Neuronal stem cell (in vitro differentiated cells): ENCODE measurements at regions not wholly inside any gene's neighbourhood (a gene's known extent, or its start where the extent isn't known, plus 50 kb on each side); places are given as distances from the start of the nearest gene placed in this dataset.

Experiments
- DNase-seq: peaks from one replicate; pipeline ENCODE4 v3.0.0-alpha.2; 2013; ENCODE audit warnings: low spot score
- H2AFZ ChIP-seq: one replicate; pipeline ENCODE4 v1.6.1; 2013; ENCODE audit warnings: mild to moderate bottlenecking, low read length, inconsistent platforms
- H2AK5ac ChIP-seq: 2 replicates; pipeline ENCODE4 v1.6.1; 2013; ENCODE audit warnings: low read depth, mild to moderate bottlenecking, inconsistent platforms, low read length, moderate library complexity, mixed read lengths
- H2BK120ac ChIP-seq: 2 replicates; pipeline ENCODE4 v1.6.1; 2013; ENCODE audit warnings: low read depth, mild to moderate bottlenecking, inconsistent platforms, low read length, moderate library complexity, mixed read lengths
- H2BK12ac ChIP-seq: one replicate; pipeline ENCODE4 v1.6.1; 2013; ENCODE audit warnings: low read length, inconsistent platforms
- H2BK15ac ChIP-seq: 2 replicates; pipeline ENCODE4 v1.6.1; 2013; ENCODE audit warnings: mild to moderate bottlenecking, low read length, inconsistent platforms, mixed read lengths
- H2BK5ac ChIP-seq: one replicate; pipeline ENCODE4 v1.6.1; 2013; ENCODE audit warnings: inconsistent platforms, mild to moderate bottlenecking, low read length, moderate library complexity
- H3K14ac ChIP-seq: one replicate; pipeline ENCODE4 v1.6.1; 2013; ENCODE audit warnings: low read length, inconsistent platforms
- H3K18ac ChIP-seq: 2 replicates; pipeline ENCODE4 v1.6.1; 2013; ENCODE audit warnings: low read length, inconsistent platforms
- H3K23ac ChIP-seq: 2 replicates; pipeline ENCODE4 v1.6.1; 2013; ENCODE audit warnings: low read depth, mild to moderate bottlenecking, mixed read lengths, low read length, inconsistent platforms; ENCODE audit not compliant: poor library complexity
- H3K27ac ChIP-seq: replicated peaks from 3 replicates; pipeline ENCODE4 v1.5.1; 2013; ENCODE audit warnings: low read length, inconsistent platforms
- H3K27me3 ChIP-seq, 3 experiments: 2 replicates each; pipeline ENCODE4 v1.6.1; 2013; ENCODE audit warnings: low read length in 3 of 3, mild to moderate bottlenecking in 2 of 3, inconsistent platforms in 1 of 3, low read depth in 1 of 3, mixed read lengths in 1 of 3, moderate library complexity in 1 of 3; ENCODE audit not compliant: control insufficient read depth in 3 of 3, insufficient read depth in 3 of 3
- H3K36me3 ChIP-seq, 2 donors: replicated peaks in 1 of 2; 2 replicates each; pipeline ENCODE4 v1.6.1; 2013; ENCODE audit warnings: low read length in 2 of 2; ENCODE audit not compliant: control insufficient read depth in 2 of 2, insufficient read depth in 2 of 2
- H3K4ac ChIP-seq: 2 replicates; pipeline ENCODE4 v1.6.1; 2013; ENCODE audit warnings: inconsistent platforms, mild to moderate bottlenecking, low read length, moderate library complexity
- H3K4me1 ChIP-seq, 2 donors: 1 replicate in 1 of 2; 2 replicates in 1 of 2; pipeline ENCODE4 v1.6.1; 2013; ENCODE audit warnings: low read length in 2 of 2, low read depth in 1 of 2; ENCODE audit not compliant: control insufficient read depth in 2 of 2, insufficient read depth in 1 of 2
- H3K4me2 ChIP-seq: one replicate; pipeline ENCODE4 v1.6.1; 2013; ENCODE audit warnings: mild to moderate bottlenecking, low read length, inconsistent platforms; ENCODE audit not compliant: insufficient read depth, poor library complexity, severe bottlenecking
- H3K4me3 ChIP-seq, 2 donors: 2 replicates each; pipeline ENCODE4 v1.5.1; 2013; ENCODE audit warnings: low read length in 2 of 2, mild to moderate bottlenecking in 2 of 2, inconsistent platforms in 1 of 2, moderate library complexity in 1 of 2
- H3K79me1 ChIP-seq: one replicate; pipeline ENCODE4 v1.6.1; 2013; ENCODE audit warnings: low read depth, mild to moderate bottlenecking, inconsistent platforms, low read length, moderate library complexity
- H3K9ac ChIP-seq: one replicate; pipeline ENCODE4 v1.6.1; 2013; ENCODE audit warnings: mild to moderate bottlenecking, low read depth, low read length, inconsistent platforms; ENCODE audit not compliant: poor library complexity
- H3K9me3 ChIP-seq, 2 donors: replicated peaks in 1 of 2; 2 replicates each; pipeline versions ENCODE3 to v1.6.1; 2013; ENCODE audit warnings: low read length in 2 of 2, mild to moderate bottlenecking in 2 of 2, inconsistent platforms in 1 of 2, low read depth in 1 of 2, mixed read lengths in 1 of 2, moderate library complexity in 1 of 2; ENCODE audit not compliant: control insufficient read depth in 2 of 2, insufficient read depth in 1 of 2
- H4K8ac ChIP-seq: one replicate; pipeline ENCODE4 v1.6.1; 2013; ENCODE audit warnings: low read depth, mild to moderate bottlenecking, inconsistent platforms, low read length, moderate library complexity
- H4K91ac ChIP-seq: one replicate; pipeline ENCODE4 v1.6.1; 2013; ENCODE audit warnings: low read length, low read depth, mild to moderate bottlenecking, inconsistent platforms; ENCODE audit not compliant: poor library complexity
- WGBS, 2 donors: extraction: QIAGEN DNeasy Blood & Tissue Kit; methylation state at CpG; one replicate each; pipeline ENCODE4 v1.1.7; 2013; ENCODE audit warnings: missing lambda C conversion rate in 2 of 2, mixed read lengths in 1 of 2; ENCODE audit not compliant: insufficient read length in 2 of 2, insufficient replicate concordance in 1 of 2; ENCODE audit errors: extremely low coverage in 2 of 2; 5-methylcytosine and 5-hydroxymethylcytosine counted together

DNA sequence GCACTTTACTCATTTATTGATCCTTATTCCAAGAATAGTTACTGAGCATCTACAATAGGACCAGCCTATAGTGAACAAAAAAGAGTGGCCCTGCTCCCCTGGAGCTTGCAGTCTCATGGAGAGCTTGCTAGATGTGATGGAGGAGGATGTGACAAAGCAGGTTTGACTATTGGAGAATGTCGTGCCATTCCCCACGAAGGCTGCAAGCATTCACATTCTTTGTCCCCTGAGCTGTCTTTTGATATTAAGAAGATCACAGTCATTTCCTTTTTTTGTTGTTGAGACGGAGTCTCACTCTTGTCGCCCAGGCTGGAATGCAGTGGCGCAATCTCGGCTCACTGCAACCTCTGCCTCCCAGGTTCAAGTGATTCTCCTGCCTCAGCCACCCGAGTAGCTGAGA, 115.0 kb upstream of the ADAMTS18 start:
- Histone ChIP-seq H4K91ac (no peak overlapping the region), H3K27me3 (no peaks in the 10 kb centered on the region), H3K27ac (no peak overlapping the region), H3K9me3 (no peaks in the 10 kb centered on the region), H2BK15ac (no peak overlapping the region), H3K14ac (no peak overlapping the region), H3K36me3 (no peaks in the 10 kb centered on the region), H2BK120ac (no peak overlapping the region), H2AK5ac (no peak overlapping the region), H2BK12ac (no peak overlapping the region), H3K79me1 (no peaks in the 10 kb centered on the region), H3K4me2 (no peak overlapping the region), H3K4me1 (peaks cover 0 to under 1% of the 10 kb centered on the region in 2 donors), H3K4me3 (no peak overlapping the region), H3K9ac (no peak overlapping the region), H2AFZ (no peak overlapping the region), H2BK5ac (no peak overlapping the region), H3K23ac (no peak overlapping the region), H4K8ac (no peak overlapping the region), H3K18ac (no peak overlapping the region), H3K4ac (no peak overlapping the region)
- no peak for DNase-seq
- no CpG with 5 or more reads among the region's 7 CpGs for WGBS, 2 donors

DNA sequence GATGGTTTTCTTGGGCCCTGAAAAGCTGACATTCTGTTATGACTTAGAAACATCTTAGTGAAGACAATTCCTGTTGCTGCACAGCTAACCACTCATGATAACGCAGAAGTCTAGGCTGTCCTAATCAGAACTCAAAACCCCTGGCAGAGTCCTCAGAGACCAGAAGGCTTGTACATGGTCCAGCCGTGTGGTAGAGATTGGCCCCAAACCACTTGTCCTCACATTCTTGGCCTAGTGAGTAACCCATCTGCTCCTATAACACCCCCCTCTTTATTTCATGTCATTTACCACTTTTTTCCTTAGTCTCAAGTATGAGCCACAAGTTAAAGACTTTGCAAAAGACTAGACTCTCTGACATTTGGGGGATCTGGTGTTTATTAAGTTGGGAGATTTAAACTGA, 116.5 kb upstream of the ADAMTS18 start:
- Histone ChIP-seq H3K14ac (no peak overlapping the region), H3K4me1 (peaks cover 0 to 10% of the 10 kb centered on the region in 2 donors), H3K18ac (no peak overlapping the region), H3K9ac (no peak overlapping the region), H3K79me1 (no peaks in the 10 kb centered on the region), H2BK5ac (no peak overlapping the region), H3K4me3 (no peak overlapping the region), H2AFZ (no peak overlapping the region), H3K4ac (no peak overlapping the region), H2BK15ac (no peak overlapping the region), H3K4me2 (no peak overlapping the region), H2AK5ac (no peak overlapping the region), H3K23ac (no peak overlapping the region), H2BK12ac (no peak overlapping the region), H3K27ac (no peak overlapping the region), H4K91ac (no peak overlapping the region), H4K8ac (no peak overlapping the region), H2BK120ac (no peak overlapping the region), H3K27me3 (no peaks in the 10 kb centered on the region), H3K36me3 (no peaks in the 10 kb centered on the region), H3K9me3 (no peaks in the 10 kb centered on the region)
- WGBS, 2 donors: no CpG with 5 or more reads among the region's 2 CpGs
- DNase-seq: no peak

DNA sequence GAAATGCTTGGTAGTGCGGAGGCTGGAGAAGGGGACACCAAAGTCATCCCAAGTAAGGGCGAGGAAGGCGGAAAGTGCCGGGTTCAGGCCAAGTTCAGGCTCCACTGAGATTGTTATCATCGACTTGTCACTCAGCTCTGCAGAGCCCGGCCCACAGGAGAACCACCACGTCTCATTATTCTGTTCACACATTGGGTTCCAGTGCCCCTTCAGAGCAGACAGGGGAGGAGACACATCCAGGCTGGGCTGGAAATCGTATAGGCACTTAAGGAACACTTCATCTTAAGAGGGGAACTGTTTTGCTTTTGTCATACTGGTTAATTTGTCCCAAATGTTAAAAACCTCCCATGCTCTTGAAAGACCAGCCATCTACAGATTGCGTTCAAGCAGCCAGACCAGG, 118.3 kb upstream of the ADAMTS18 start:
- Histone ChIP-seq H3K18ac (no peak overlapping the region), H3K14ac (no peak overlapping the region)

DNA sequence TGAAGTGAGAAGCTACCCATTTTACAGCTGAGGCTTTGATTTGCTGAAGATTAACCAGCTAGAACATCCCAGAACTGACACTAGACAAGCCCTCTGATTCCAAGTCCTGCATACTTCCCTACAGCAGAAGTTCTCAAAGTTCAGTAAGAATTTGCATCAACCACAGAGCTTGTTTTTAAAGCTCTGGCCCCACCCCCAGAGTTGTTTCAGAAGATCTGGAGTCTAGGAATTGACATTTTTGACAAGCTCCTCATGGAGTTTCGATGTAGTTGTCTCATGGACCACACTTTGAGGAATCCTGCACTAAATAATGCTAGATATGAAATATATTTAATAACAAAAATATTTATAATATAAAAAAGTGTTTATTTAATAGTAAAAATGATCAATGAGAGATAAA, 120.3 kb upstream of the ADAMTS18 start:
- Histone ChIP-seq H3K4ac (no peak overlapping the region), H3K79me1 (no peaks in the 10 kb centered on the region), H3K18ac (no peak overlapping the region), H3K4me3 (no peak overlapping the region), H2AFZ (no peak overlapping the region), H3K36me3 (no peaks in the 10 kb centered on the region), H3K27me3 (no peaks in the 10 kb centered on the region), H3K9me3 (no peaks in the 10 kb centered on the region), H2BK15ac (no peak overlapping the region), H4K8ac (no peak overlapping the region), H2BK5ac (no peak overlapping the region), H3K23ac (no peak overlapping the region), H4K91ac (no peak overlapping the region), H3K27ac (no peak overlapping the region), H2BK12ac (no peak overlapping the region), H2BK120ac (no peak overlapping the region), H3K4me1 (peaks cover 0 to 10% of the 10 kb centered on the region in 2 donors), H2AK5ac (no peak overlapping the region), H3K14ac (no peak overlapping the region), H3K9ac (no peak overlapping the region), H3K4me2 (no peak overlapping the region)
- no peak for DNase-seq
- no CpG with 5 or more reads among the region's 1 CpG for WGBS, 2 donors

More for the DNA sequence above, 118.3 kb upstream of the ADAMTS18 start:
- H3K4me1 ChIP-seq: peaks cover 0 to 10% of the 10 kb centered on the region in 2 donors
- H3K4ac ChIP-seq: no peak overlapping the region
- no peak overlapping the region for H4K8ac ChIP-seq
- no peak for DNase-seq
- H2BK15ac ChIP-seq: no peak overlapping the region
- H2BK5ac ChIP-seq: no peak overlapping the region
- no peak overlapping the region for H2AK5ac ChIP-seq
- no peaks in the 10 kb centered on the region for H3K79me1 ChIP-seq
- H2BK120ac ChIP-seq: no peak overlapping the region
- no peaks in the 10 kb centered on the region for H3K36me3 ChIP-seq
- no peak overlapping the region for H3K4me2 ChIP-seq
- H3K27me3 ChIP-seq: no peaks in the 10 kb centered on the region
- no peak overlapping the region for H3K9ac ChIP-seq
- 100% methylated on average over 1 of the region's 9 CpGs for whole genome bisulfite sequencing, 2 donors
- no peak overlapping the region for H2BK12ac ChIP-seq
- no peak overlapping the region for H3K27ac ChIP-seq
- H3K4me3 ChIP-seq: no peak overlapping the region
- no peak overlapping the region for H4K91ac ChIP-seq
- no peaks in the 10 kb centered on the region for H3K9me3 ChIP-seq
- no peak overlapping the region for H2AFZ ChIP-seq
- no peak overlapping the region for H3K23ac ChIP-seq
